ENCODE measurements at regions not wholly inside any gene's neighbourhood (a gene's known extent, or its start where the extent isn't known, plus 50 kb on each side); places are given as distances from the start of the nearest gene placed in this dataset.

DNA sequence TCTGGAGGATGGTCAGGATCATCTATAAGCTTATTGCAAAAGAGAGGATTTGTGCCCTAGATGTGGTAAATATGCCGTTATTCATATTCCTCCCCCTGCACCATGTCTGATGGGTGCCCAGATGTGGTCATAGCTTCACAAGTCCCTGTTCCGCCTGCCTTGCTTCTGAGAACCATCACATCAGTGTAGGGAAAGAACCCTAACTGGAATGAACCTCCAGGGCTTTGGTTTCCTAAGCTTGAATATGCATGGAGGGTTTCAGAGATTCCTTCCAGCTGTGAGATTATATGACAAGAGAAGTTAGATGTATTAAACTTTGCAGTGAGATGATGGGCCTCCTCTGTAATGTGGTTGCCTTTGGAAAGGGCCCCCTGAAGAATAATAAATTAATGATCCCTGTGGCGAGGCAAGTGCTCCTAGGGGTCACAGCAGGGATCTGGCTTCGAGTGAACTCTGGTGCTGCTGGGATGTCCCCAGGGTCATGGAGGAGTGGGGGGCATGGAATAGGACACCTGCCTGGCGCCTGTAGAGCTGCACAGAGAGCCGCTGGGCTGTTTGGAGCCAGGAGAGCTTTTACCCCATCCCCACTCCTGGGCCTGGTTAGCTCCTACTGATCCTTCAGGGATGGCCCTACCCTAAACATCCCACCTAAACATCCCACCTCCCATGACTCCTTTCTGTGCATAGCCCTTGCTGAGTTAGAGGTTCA, 56.0 kb upstream of the IRS2 start:
- peaks cover 5% of the 10 kb centered on the region for H3K4me1 Mint-ChIP-seq
- no peak for DNase-seq (ENCODE audit: low spot score in 2 of 2, unreplicated experiment in 2 of 2)
- H3K9me3 Mint-ChIP-seq = no peaks in the 10 kb centered on the region
- no peaks in the 10 kb centered on the region for H3K36me3 Mint-ChIP-seq
- no peak overlapping the region for H3K27ac Mint-ChIP-seq
- TF ChIP-seq, protein P1, sequence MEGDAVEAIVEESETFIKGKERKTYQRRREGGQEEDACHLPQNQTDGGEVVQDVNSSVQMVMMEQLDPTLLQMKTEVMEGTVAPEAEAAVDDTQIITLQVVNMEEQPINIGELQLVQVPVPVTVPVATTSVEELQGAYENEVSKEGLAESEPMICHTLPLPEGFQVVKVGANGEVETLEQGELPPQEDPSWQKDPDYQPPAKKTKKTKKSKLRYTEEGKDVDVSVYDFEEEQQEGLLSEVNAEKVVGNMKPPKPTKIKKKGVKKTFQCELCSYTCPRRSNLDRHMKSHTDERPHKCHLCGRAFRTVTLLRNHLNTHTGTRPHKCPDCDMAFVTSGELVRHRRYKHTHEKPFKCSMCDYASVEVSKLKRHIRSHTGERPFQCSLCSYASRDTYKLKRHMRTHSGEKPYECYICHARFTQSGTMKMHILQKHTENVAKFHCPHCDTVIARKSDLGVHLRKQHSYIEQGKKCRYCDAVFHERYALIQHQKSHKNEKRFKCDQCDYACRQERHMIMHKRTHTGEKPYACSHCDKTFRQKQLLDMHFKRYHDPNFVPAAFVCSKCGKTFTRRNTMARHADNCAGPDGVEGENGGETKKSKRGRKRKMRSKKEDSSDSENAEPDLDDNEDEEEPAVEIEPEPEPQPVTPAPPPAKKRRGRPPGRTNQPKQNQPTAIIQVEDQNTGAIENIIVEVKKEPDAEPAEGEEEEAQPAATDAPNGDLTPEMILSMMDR (IDR thresholded peaks at IDR 0.05; ENCODE audit: unreplicated experiment) = no peak
- peaks cover 43% of the 10 kb centered on the region for H3K27me3 Mint-ChIP-seq (ENCODE audit: low read depth)
- H3K4me3 Mint-ChIP-seq = no peak overlapping the region

GRCh38 chr13:109840893-109841287, 54.5 kb upstream of the IRS2 start:
- H3K36me3 Mint-ChIP-seq = no peaks in the 10 kb centered on the region
- DNase-seq (ENCODE audit: low spot score in 2 of 2, unreplicated experiment in 2 of 2) = no peak
- H3K4me1 Mint-ChIP-seq = peaks cover 5% of the 10 kb centered on the region
- no peak overlapping the region for H3K27ac Mint-ChIP-seq
- H3K27me3 Mint-ChIP-seq (ENCODE audit: low read depth) = peaks cover 33% of the 10 kb centered on the region
- no peak overlapping the region for H3K4me3 Mint-ChIP-seq
- no peaks in the 10 kb centered on the region for H3K9me3 Mint-ChIP-seq
- TF ChIP-seq, protein P1 (IDR thresholded peaks at IDR 0.05; ENCODE audit: unreplicated experiment) = no peak

GRCh38 chr13:109840201-109840892, 54.0 kb upstream of the IRS2 start:
- TF ChIP-seq, protein P1 (IDR thresholded peaks at IDR 0.05; ENCODE audit: unreplicated experiment) = no peak
- Mint-ChIP-seq H3K4me3 (no peak overlapping the region), H3K9me3 (no peaks in the 10 kb centered on the region), H3K4me1 (peaks cover 10% of the 10 kb centered on the region), H3K27ac (no peak overlapping the region), H3K36me3 (no peaks in the 10 kb centered on the region), H3K27me3 (ENCODE audit: low read depth) (peaks cover 30% of the 10 kb centered on the region)
- no peak for DNase-seq (ENCODE audit: low spot score in 2 of 2, unreplicated experiment in 2 of 2)

DNA sequence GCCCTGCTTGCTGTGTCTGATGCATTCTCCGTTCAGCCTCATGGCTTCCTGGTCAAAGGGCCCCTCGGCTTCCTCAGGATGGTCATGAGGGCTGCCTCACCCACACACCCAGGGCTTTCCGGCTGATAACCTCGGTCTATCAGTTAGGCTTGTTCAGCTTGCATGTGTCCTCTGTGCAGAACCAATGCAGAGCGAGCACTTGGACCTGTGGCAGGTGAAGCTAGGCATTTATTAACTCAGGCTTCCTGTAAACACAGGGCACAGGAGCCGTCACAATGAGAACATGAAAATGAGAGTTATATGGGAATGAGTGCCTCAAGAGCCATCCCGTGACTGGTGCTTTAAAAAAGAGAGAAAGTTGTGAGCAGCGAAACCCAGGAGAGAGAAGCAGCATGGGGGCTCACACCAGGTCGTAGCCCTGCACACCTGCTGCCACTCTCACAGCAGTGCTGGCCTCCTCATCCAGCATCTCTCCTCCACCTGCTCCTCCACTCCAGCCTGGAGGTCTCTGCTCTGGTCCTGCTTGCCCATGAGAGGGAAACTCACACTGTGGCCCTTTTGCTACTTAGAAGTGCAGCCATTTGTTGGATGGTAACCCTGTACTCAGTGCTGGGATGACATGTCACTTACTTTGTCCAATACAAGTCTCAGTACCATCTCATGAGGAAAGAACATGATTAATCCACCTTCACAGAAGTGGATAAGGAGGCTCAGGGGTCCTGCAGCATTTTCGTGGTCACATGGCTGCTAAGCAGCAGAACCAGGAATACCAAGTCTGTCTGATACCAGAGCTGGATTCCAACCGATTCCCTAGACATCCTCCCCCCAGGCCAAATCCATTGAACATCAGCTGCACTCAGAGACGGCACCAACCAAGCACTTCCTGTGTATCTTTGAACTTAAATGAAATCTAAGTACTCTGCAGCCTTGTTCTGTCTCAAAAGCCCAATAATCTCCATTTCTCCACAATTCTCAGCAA, 50.5 kb upstream of the IRS2 start:
- H3K36me3 Mint-ChIP-seq = no peaks in the 10 kb centered on the region
- peaks cover 12% of the 10 kb centered on the region for H3K4me1 Mint-ChIP-seq
- peaks cover 11% of the 10 kb centered on the region for H3K27me3 Mint-ChIP-seq (ENCODE audit: low read depth)
- H3K4me3 Mint-ChIP-seq = no peak overlapping the region
- no peak overlapping the region for H3K27ac Mint-ChIP-seq
- DNase-seq (ENCODE audit: low spot score in 2 of 2, unreplicated experiment in 2 of 2) = no peak
- peaks cover under 1% of the 10 kb centered on the region for H3K9me3 Mint-ChIP-seq
- TF ChIP-seq, protein P1 (IDR thresholded peaks at IDR 0.05; ENCODE audit: unreplicated experiment) = no peak
